ENCODE measurements at regions not wholly inside any gene's neighbourhood (a gene's known extent, or its start where the extent isn't known, plus 50 kb on each side); places are given as distances from the start of the nearest gene placed in this dataset.

DNA sequence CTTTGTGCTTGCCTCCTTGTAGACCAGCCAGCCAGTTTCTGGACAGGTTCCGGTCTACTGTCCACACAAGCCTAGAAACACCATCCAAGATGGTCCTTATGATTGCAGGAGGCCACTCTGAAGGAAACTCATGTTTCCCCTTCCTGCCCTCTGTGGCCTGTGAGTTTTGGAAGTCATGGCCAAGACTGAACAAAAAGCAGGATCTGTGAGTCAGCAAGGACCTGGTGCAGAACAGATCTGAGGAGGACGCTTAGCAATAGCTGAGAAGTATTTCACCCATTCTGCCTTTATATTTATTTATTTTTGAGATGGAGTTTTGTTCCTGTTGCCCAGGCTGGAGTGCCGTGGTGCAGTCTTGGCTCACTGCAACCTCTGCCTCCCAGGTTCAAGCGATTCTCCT is 134.6 kb upstream of the EEF1E1 start:
- no peak for TF ChIP-seq EZH2phosphoT487 (IDR thresholded peaks at IDR 0.05; ENCODE audit: borderline replicate concordance)
- TF ChIP-seq, protein P1, sequence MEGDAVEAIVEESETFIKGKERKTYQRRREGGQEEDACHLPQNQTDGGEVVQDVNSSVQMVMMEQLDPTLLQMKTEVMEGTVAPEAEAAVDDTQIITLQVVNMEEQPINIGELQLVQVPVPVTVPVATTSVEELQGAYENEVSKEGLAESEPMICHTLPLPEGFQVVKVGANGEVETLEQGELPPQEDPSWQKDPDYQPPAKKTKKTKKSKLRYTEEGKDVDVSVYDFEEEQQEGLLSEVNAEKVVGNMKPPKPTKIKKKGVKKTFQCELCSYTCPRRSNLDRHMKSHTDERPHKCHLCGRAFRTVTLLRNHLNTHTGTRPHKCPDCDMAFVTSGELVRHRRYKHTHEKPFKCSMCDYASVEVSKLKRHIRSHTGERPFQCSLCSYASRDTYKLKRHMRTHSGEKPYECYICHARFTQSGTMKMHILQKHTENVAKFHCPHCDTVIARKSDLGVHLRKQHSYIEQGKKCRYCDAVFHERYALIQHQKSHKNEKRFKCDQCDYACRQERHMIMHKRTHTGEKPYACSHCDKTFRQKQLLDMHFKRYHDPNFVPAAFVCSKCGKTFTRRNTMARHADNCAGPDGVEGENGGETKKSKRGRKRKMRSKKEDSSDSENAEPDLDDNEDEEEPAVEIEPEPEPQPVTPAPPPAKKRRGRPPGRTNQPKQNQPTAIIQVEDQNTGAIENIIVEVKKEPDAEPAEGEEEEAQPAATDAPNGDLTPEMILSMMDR (conservative IDR thresholded peaks at IDR 0.05; ENCODE audit: low read length), result no peak

DNA sequence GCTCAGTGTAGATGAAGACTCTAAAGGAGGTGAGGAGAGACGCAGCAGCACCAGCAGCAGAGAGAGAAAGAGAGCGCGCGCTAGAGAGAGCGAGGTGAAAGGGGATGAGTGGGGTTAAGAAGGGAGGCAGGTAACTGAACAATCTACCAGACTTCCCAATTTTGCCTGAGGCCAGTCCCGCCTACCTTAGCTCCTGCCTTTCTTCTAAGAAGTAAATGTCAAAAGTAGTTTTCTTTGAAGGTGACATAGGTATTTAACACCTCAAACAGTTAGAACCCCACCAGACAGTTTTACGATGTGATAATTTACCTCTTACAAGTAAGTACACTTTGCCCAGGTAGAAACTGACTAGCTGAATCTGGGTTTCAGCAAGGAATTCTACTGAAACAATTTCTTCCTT is 132.0 kb upstream of the EEF1E1 start:
- Histone ChIP-seq H3K27me3 (ENCODE audit: insufficient read depth, low read length, poor library complexity, severe bottlenecking) (no peaks in the 10 kb centered on the region), H3K9ac (ENCODE audit: low read depth, low read length, poor library complexity, severe bottlenecking) (no peak overlapping the region), H3K79me2 (ENCODE audit: insufficient read depth, low read length) (no peaks in the 10 kb centered on the region), H3K4me1 (ENCODE audit: insufficient read depth, low read length, poor library complexity, severe bottlenecking) (no peaks in the 10 kb centered on the region), H2AFZ (ENCODE audit: low read length) (no peak overlapping the region), H3K4me3 (ENCODE audit: low read length, poor library complexity, severe bottlenecking) (no peak overlapping the region), H3K4me2 (ENCODE audit: low read depth, low read length, poor library complexity, severe bottlenecking) (no peak overlapping the region), H3K9me3 (ENCODE audit: insufficient read depth, low read depth, low read length) (no peaks in the 10 kb centered on the region), H3K36me3 (ENCODE audit: insufficient read depth, low read length) (no peaks in the 10 kb centered on the region), H3F3A (ENCODE audit: low read depth) (no peaks in the 10 kb centered on the region), H3K9me2 (replicated peaks; ENCODE audit: low read depth, low read length) (no peaks in the 10 kb centered on the region), H4K20me1 (ENCODE audit: insufficient read depth, low read length, poor library complexity, severe bottlenecking) (no peaks in the 10 kb centered on the region)
- TF ChIP-seq EZH2phosphoT487 (IDR thresholded peaks at IDR 0.05; ENCODE audit: borderline replicate concordance), result no peak
- TF ChIP-seq, protein P1 (conservative IDR thresholded peaks at IDR 0.05; ENCODE audit: low read length), result no peak

More for the DNA sequence above, 134.6 kb upstream of the EEF1E1 start:
- Histone ChIP-seq H3K27me3 (ENCODE audit: insufficient read depth, low read length, poor library complexity, severe bottlenecking) (no peaks in the 10 kb centered on the region), H3K79me2 (ENCODE audit: insufficient read depth, low read length) (no peaks in the 10 kb centered on the region), H3K9me3 (ENCODE audit: insufficient read depth, low read depth, low read length) (no peaks in the 10 kb centered on the region), H3K9me2 (replicated peaks; ENCODE audit: low read depth, low read length) (no peaks in the 10 kb centered on the region), H3K9ac (ENCODE audit: low read depth, low read length, poor library complexity, severe bottlenecking) (no peak overlapping the region), H4K20me1 (ENCODE audit: insufficient read depth, low read length, poor library complexity, severe bottlenecking) (no peaks in the 10 kb centered on the region), H2AFZ (ENCODE audit: low read length) (no peak overlapping the region), H3K4me2 (ENCODE audit: low read depth, low read length, poor library complexity, severe bottlenecking) (no peak overlapping the region), H3K4me3 (ENCODE audit: low read length, poor library complexity, severe bottlenecking) (no peak overlapping the region), H3K36me3 (ENCODE audit: insufficient read depth, low read length) (no peaks in the 10 kb centered on the region), H3K4me1 (ENCODE audit: insufficient read depth, low read length, poor library complexity, severe bottlenecking) (no peaks in the 10 kb centered on the region), H3F3A (ENCODE audit: low read depth) (no peaks in the 10 kb centered on the region)

DNA sequence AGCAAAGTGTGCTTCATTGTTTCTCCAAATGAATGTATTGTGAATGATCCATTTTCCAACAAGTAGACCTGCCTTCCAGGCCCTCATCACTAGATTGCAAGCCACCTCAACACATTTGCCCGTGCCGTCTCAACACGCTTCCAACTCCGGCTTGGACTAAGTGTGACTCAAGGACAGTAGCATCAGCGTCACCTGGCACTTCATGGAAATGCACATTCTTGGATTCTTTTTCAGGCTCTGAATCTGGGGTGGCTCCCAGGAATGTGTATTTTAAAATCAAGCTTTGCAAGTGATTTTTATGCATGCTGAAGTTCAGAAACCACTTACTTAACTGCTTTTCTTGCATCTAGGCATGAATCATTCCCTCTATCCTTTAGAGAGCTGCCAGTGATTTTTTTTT is 129.6 kb upstream of the EEF1E1 start:
- H2AFZ ChIP-seq (ENCODE audit: low read length), result no peak overlapping the region
- H3K4me1 ChIP-seq (ENCODE audit: insufficient read depth, low read length, poor library complexity, severe bottlenecking), result no peaks in the 10 kb centered on the region
- H3K9ac ChIP-seq (ENCODE audit: low read depth, low read length, poor library complexity, severe bottlenecking), result no peak overlapping the region
- H3K4me2 ChIP-seq (ENCODE audit: low read depth, low read length, poor library complexity, severe bottlenecking), result no peak overlapping the region
- H3K9me2 ChIP-seq (replicated peaks; ENCODE audit: low read depth, low read length), result no peaks in the 10 kb centered on the region
- no peaks in the 10 kb centered on the region for H3F3A ChIP-seq (ENCODE audit: low read depth)
- TF ChIP-seq, protein P1 (conservative IDR thresholded peaks at IDR 0.05; ENCODE audit: low read length), result no peak
- TF ChIP-seq EZH2phosphoT487 (IDR thresholded peaks at IDR 0.05; ENCODE audit: borderline replicate concordance), result no peak
- no peaks in the 10 kb centered on the region for H3K36me3 ChIP-seq (ENCODE audit: insufficient read depth, low read length)
- H3K9me3 ChIP-seq (ENCODE audit: insufficient read depth, low read depth, low read length), result no peaks in the 10 kb centered on the region
- H3K27me3 ChIP-seq (ENCODE audit: insufficient read depth, low read length, poor library complexity, severe bottlenecking), result no peaks in the 10 kb centered on the region
- no peaks in the 10 kb centered on the region for H3K79me2 ChIP-seq (ENCODE audit: insufficient read depth, low read length)
- no peaks in the 10 kb centered on the region for H4K20me1 ChIP-seq (ENCODE audit: insufficient read depth, low read length, poor library complexity, severe bottlenecking)
- H3K4me3 ChIP-seq (ENCODE audit: low read length, poor library complexity, severe bottlenecking), result no peak overlapping the region
